GM21619 (cell line): ENCODE measurements at regions not wholly inside any gene's neighbourhood (a gene's known extent, or its start where the extent isn't known, plus 50 kb on each side); places are given as distances from the start of the nearest gene placed in this dataset.

ENCODE experiments used
- ATAC-seq: cut with Tn5 transposase; IDR thresholded peaks from one replicate; pipeline ENCODE4 v1.9.1; 2021; ENCODE audit not compliant: unreplicated experiment

GRCh38 chr12:91863702-91864101 lies 281.9 kb downstream of the BTG1 start:
- no peak for ATAC-seq

- no peak for ATAC-seq
Measured at GRCh38 chr12:91861554-91861953, 284.1 kb downstream of the BTG1 start.

- no peak for ATAC-seq
Measured at GRCh38 chr12:91859347-91859746, 286.3 kb downstream of the BTG1 start.

- ATAC-seq = no peak
Measured at GRCh38 chr12:91857813-91858542, 287.7 kb downstream of the BTG1 start.

- ATAC-seq = no peak
Measured at GRCh38 chr12:91854725-91855124, 290.9 kb downstream of the BTG1 start.

GRCh38 chr12:91853350-91854127 lies 292.1 kb downstream of the BTG1 start:
- ATAC-seq = no peak

- ATAC-seq = no peak
Measured at GRCh38 chr12:91852634-91853033, 293.0 kb downstream of the BTG1 start.

GRCh38 chr12:91851741-91852477 lies 293.7 kb downstream of the BTG1 start:
- ATAC-seq = no peak

GRCh38 chr12:91846466-91847055 lies 299.1 kb downstream of the BTG1 start:
- no peak for ATAC-seq

- no peak for ATAC-seq
Measured at GRCh38 chr12:91845365-91845764, 300.3 kb downstream of the BTG1 start.

GRCh38 chr12:91841822-91842221 lies 303.8 kb downstream of the BTG1 start:
- ATAC-seq = no peak

GRCh38 chr12:91836696-91837095 lies 308.9 kb downstream of the BTG1 start:
- ATAC-seq = no peak

GRCh38 chr12:91836264-91836663 lies 309.4 kb downstream of the BTG1 start:
- no peak for ATAC-seq

GRCh38 chr12:91835693-91836092 lies 310.0 kb downstream of the BTG1 start:
- ATAC-seq = no peak

GRCh38 chr12:91833780-91834359 lies 311.8 kb downstream of the BTG1 start:
- ATAC-seq = no peak

- ATAC-seq = no peak
Measured at GRCh38 chr12:91825999-91826398, 319.6 kb downstream of the BTG1 start.

- ATAC-seq = no peak
Measured at GRCh38 chr12:91824991-91825390, 320.7 kb downstream of the BTG1 start.

GRCh38 chr12:91819132-91819447 lies 326.6 kb downstream of the BTG1 start:
- ATAC-seq = no peak

GRCh38 chr12:91818227-91819131 lies 327.2 kb downstream of the BTG1 start:
- ATAC-seq = no peak

GRCh38 chr12:91817517-91817916 lies 328.1 kb downstream of the BTG1 start:
- ATAC-seq = no peak
